Left ventricle myocardium inferior (tissue), 1 donor: ENCODE measurements at regions not wholly inside any gene's neighbourhood (a gene's known extent, or its start where the extent isn't known, plus 50 kb on each side); places are given as distances from the start of the nearest gene placed in this dataset.

ENCODE experiments used
- DNase-seq: peaks from one replicate; pipeline ENCODE4 v3.0.0-alpha.2; 2020
- H3K27ac ChIP-seq: fragments of 200-600 bp; replicated peaks from 2 replicates; pipeline ENCODE4 v1.8.0; 2021
- H3K27me3 ChIP-seq: fragments of 200-600 bp; 2 replicates; pipeline ENCODE4 v1.8.0; 2021; ENCODE audit warnings: low read depth
- H3K36me3 ChIP-seq: fragments of 200-600 bp; 2 replicates; pipeline ENCODE4 v1.8.0; 2021
- H3K4me1 ChIP-seq: fragments of 200-600 bp; 2 replicates; pipeline ENCODE4 v1.8.0; 2021
- H3K4me3 ChIP-seq: fragments of 200-600 bp; 2 replicates; pipeline ENCODE4 v1.8.0; 2021; ENCODE audit warnings: mild to moderate bottlenecking, moderate library complexity
- H3K9me3 ChIP-seq: fragments of 200-600 bp; replicated peaks from 2 replicates; pipeline ENCODE4 v1.8.0; 2021
- CTCF ChIP-seq: fragments of 200-600 bp; IDR thresholded peaks from 2 replicates; pipeline ENCODE4 v1.8.0; 2021; ENCODE audit warnings: antibody characterized with exemption, mild to moderate bottlenecking, borderline replicate concordance
- intact Hi-C: fragments of 100-400 bp; cut with micrococcal nuclease; formaldehyde crosslinking; loops from one replicate; pipeline ENCODE4 v1.11.0; 2022
- donor health status: DM: no; HTN: yes; CAD: no; lungs with severe emphysema.

DNA sequence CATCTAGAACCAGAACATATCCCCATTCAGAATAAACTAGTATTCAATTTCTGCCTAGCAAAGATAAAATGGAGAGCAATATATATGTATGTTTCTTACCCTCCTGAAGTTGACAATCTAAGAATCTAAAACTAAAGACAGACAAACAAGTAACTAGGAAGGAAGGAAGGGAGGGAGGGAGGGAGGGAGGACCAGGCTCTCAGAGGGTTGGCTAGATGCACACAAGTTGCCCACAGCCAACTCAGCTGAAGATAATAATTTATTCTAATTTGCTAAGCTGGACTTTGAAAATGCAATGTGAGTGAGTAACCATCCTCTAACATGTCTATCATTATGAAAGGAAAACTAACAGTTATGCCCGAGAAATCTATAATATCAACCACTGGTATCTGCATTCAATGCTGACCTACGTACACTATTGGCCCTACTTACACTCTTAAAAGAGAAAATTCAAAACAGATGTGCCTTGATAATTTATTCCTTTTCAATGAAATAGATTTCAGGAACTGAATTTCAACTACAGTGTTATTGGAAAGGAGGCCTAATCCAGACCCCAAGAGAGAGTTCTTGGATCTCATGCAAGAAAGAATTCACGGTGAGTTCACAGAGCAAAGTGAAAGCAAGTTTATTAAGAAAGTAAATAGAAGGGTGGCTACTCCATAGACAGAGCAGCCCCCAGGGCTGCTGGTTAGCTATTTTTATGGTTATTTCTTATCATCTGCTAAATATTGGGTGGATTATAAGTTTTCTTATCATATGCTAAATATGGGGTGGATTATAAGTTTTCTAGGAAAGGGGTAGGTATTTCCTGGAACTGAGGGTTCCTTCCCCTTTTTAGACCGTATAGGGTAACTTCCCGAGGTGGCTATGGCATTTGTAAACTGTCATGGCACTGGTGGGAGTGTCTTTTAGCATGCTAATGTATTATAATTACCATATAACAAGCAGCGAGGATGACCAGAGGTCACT lies 288.5 kb upstream of the SLC39A10 start:
- no peak for TF ChIP-seq CTCF
- H3K4me1 ChIP-seq = no peaks in the 10 kb centered on the region
- intact Hi-C loops = no loop called here
- H3K9me3 ChIP-seq = no peaks in the 10 kb centered on the region
- H3K4me3 ChIP-seq = no peak overlapping the region
- no peaks in the 10 kb centered on the region for H3K27me3 ChIP-seq
- H3K27ac ChIP-seq = no peak overlapping the region
- DNase-seq = no peak
- H3K36me3 ChIP-seq = no peaks in the 10 kb centered on the region

DNA sequence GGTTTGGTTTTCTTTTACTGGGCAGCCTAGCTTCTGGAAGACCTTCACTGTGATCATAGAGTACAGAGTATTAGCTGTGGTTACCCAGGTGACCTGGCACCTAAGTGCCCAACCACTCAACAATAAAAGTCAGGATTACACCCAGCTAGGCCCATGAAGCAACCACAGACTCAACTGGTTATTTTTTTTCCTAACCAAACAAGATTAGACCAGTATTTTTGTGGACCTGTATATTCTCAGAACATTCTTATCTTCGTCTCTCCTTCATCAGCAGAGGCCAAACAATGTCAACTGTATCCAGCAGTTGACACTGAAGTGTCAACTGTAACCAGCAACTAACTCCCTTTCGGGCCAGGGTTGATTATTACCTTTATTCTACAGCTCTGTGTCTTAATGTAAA lies 289.2 kb upstream of the SLC39A10 start:
- DNase-seq = no peak

DNA sequence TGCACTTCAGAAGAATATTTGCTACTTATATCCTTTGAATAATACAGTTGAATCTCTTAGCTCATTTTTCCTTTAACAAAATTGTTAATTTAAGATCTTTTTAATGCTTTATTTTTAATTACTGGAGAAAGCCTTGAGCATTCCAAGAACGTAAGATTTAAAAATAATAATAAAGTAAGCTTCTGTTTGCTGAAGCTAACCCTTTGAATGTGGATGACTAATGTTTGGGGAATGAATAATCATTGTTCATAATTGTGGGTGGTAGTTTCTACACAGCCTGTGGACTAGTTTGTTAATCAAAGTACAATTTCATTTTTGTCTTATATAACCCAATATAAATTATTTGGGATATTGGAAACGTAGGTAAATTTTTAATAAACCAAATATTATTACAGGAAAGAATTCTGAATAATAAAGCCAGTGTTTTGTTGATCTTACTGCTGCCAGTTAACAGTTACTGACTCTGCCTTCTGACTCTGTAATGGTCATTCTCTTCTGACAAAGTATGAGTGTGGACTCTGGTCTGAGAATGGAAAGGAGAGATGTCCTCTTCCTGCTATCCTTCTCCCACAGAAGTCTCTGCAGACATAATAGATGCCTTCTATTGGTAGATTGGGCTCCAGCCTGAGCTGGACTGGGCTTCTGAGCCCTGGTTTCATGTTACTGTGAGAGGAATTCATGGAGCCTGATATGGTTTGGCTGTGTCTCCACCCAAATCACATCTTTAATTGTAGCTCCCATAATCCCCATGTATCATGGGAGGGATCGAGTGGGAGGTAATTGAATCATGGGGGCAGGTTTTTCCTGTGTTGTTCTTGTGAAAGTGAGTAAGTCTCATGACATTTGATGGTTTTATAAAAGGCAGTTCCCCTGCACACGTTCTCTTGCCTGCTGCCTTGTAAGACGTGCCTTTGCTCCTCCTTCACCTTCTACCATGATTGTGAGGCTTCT lies 292.7 kb upstream of the SLC39A10 start:
- Histone ChIP-seq H3K27me3 (no peaks in the 10 kb centered on the region), H3K36me3 (no peaks in the 10 kb centered on the region), H3K9me3 (no peaks in the 10 kb centered on the region), H3K27ac (no peak overlapping the region), H3K4me1 (no peaks in the 10 kb centered on the region), H3K4me3 (no peak overlapping the region)
- no peak for TF ChIP-seq CTCF
- no peak for DNase-seq
- intact Hi-C loops = no loop called here

More for the DNA sequence above, 289.2 kb upstream of the SLC39A10 start:
- intact Hi-C loops = no loop called here
- Histone ChIP-seq H3K9me3 (no peaks in the 10 kb centered on the region), H3K36me3 (no peaks in the 10 kb centered on the region), H3K4me3 (no peak overlapping the region), H3K4me1 (no peaks in the 10 kb centered on the region), H3K27ac (no peak overlapping the region), H3K27me3 (no peaks in the 10 kb centered on the region)
- TF ChIP-seq CTCF = no peak

- H3K36me3 ChIP-seq = no peaks in the 10 kb centered on the region
- H3K4me3 ChIP-seq = no peak overlapping the region
- no peak for TF ChIP-seq CTCF
- no peaks in the 10 kb centered on the region for H3K9me3 ChIP-seq
- no peaks in the 10 kb centered on the region for H3K4me1 ChIP-seq
- no peak for DNase-seq
- H3K27ac ChIP-seq = no peak overlapping the region
- intact Hi-C loops = no loop called here
- H3K27me3 ChIP-seq = no peaks in the 10 kb centered on the region
Observed at GRCh38 chr2:195363496-195363895, 293.5 kb upstream of the SLC39A10 start.

GRCh38 chr2:195360242-195360641 lies 296.8 kb upstream of the SLC39A10 start:
- Histone ChIP-seq H3K4me1 (no peaks in the 10 kb centered on the region), H3K4me3 (no peak overlapping the region), H3K36me3 (no peaks in the 10 kb centered on the region), H3K27ac (no peak overlapping the region), H3K27me3 (no peaks in the 10 kb centered on the region), H3K9me3 (peaks cover 19% of the 10 kb centered on the region)
- DNase-seq = no peak
- intact Hi-C loops = no loop called here
- no peak for TF ChIP-seq CTCF
